ENCODE measurements at regions not wholly inside any gene's neighbourhood (a gene's known extent, or its start where the extent isn't known, plus 50 kb on each side); places are given as distances from the start of the nearest gene placed in this dataset.

DNA sequence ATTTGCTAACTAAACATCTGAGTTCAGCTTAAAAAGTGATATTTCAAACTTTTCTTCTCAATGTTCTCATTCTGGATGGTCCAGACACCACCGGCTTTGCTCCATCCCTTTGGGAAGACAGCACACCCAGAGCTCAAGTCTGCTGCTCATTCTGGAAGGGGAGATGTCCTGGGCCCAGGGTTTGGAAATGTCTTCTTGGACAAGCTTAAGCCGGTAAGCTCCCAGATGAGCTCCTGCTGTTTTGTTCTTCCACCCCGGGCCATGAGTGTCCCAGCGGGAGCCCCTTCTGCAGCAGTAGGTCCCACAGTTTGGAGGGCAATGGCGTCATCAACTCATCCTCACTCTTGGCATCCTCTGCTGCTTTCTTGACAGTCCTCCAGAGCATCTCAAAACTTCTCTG is 105.2 kb downstream of the TMEM100 start:
- no peak overlapping the region for H2AFZ ChIP-seq (ENCODE audit: low read length)
- no peak overlapping the region for H3K9ac ChIP-seq (ENCODE audit: low read depth, low read length, poor library complexity, severe bottlenecking)
- H3K4me3 ChIP-seq (ENCODE audit: low read length, poor library complexity, severe bottlenecking), result no peak overlapping the region
- no peaks in the 10 kb centered on the region for H4K20me1 ChIP-seq (ENCODE audit: insufficient read depth, low read length, poor library complexity, severe bottlenecking)
- H3K4me1 ChIP-seq (ENCODE audit: insufficient read depth, low read length, poor library complexity, severe bottlenecking), result no peaks in the 10 kb centered on the region
- H3K9me3 ChIP-seq (ENCODE audit: insufficient read depth, low read depth, low read length), result no peaks in the 10 kb centered on the region
- H3K36me3 ChIP-seq (ENCODE audit: insufficient read depth, low read length), result no peaks in the 10 kb centered on the region
- TF ChIP-seq, protein P1, sequence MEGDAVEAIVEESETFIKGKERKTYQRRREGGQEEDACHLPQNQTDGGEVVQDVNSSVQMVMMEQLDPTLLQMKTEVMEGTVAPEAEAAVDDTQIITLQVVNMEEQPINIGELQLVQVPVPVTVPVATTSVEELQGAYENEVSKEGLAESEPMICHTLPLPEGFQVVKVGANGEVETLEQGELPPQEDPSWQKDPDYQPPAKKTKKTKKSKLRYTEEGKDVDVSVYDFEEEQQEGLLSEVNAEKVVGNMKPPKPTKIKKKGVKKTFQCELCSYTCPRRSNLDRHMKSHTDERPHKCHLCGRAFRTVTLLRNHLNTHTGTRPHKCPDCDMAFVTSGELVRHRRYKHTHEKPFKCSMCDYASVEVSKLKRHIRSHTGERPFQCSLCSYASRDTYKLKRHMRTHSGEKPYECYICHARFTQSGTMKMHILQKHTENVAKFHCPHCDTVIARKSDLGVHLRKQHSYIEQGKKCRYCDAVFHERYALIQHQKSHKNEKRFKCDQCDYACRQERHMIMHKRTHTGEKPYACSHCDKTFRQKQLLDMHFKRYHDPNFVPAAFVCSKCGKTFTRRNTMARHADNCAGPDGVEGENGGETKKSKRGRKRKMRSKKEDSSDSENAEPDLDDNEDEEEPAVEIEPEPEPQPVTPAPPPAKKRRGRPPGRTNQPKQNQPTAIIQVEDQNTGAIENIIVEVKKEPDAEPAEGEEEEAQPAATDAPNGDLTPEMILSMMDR (conservative IDR thresholded peaks at IDR 0.05; ENCODE audit: low read length), result no peak
- H3F3A ChIP-seq (ENCODE audit: low read depth), result no peaks in the 10 kb centered on the region
- H3K9me2 ChIP-seq (replicated peaks; ENCODE audit: low read depth, low read length), result no peaks in the 10 kb centered on the region
- H3K4me2 ChIP-seq (ENCODE audit: low read depth, low read length, poor library complexity, severe bottlenecking), result no peak overlapping the region
- no peaks in the 10 kb centered on the region for H3K79me2 ChIP-seq (ENCODE audit: insufficient read depth, low read length)
- no peaks in the 10 kb centered on the region for H3K27me3 ChIP-seq (ENCODE audit: insufficient read depth, low read length, poor library complexity, severe bottlenecking)

DNA sequence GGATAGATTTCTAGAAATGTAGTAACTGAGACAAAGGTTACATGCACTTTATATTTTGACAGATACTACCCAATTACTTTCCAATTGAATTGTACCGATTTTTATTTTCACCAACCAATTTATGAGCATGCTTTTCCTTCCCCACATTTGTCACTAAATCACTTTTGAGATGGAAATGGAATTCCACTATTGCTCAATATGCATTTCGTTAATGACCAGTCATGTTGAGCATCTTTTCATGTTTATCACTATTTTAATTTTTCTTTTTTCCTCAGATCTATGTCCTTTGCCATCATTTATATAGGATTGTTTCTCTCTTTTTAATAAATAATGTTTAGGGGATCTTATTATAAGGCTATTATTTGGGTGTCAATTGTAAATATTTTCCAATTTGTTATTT is 102.8 kb upstream of the SMIM36 start:
- no peak overlapping the region for H2AFZ ChIP-seq (ENCODE audit: low read length)
- no peaks in the 10 kb centered on the region for H3K9me2 ChIP-seq (replicated peaks; ENCODE audit: low read depth, low read length)
- no peaks in the 10 kb centered on the region for H3K9me3 ChIP-seq (ENCODE audit: insufficient read depth, low read depth, low read length)
- H4K20me1 ChIP-seq (ENCODE audit: insufficient read depth, low read length, poor library complexity, severe bottlenecking), result no peaks in the 10 kb centered on the region
- H3F3A ChIP-seq (ENCODE audit: low read depth), result no peaks in the 10 kb centered on the region
- H3K4me2 ChIP-seq (ENCODE audit: low read depth, low read length, poor library complexity, severe bottlenecking), result no peak overlapping the region
- H3K27me3 ChIP-seq (ENCODE audit: insufficient read depth, low read length, poor library complexity, severe bottlenecking), result no peaks in the 10 kb centered on the region
- H3K79me2 ChIP-seq (ENCODE audit: insufficient read depth, low read length), result no peaks in the 10 kb centered on the region
- no peak overlapping the region for H3K4me3 ChIP-seq (ENCODE audit: low read length, poor library complexity, severe bottlenecking)
- no peaks in the 10 kb centered on the region for H3K36me3 ChIP-seq (ENCODE audit: insufficient read depth, low read length)
- no peak for TF ChIP-seq EZH2phosphoT487 (IDR thresholded peaks at IDR 0.05; ENCODE audit: borderline replicate concordance)
- TF ChIP-seq, protein P1 (conservative IDR thresholded peaks at IDR 0.05; ENCODE audit: low read length), result no peak
- H3K9ac ChIP-seq (ENCODE audit: low read depth, low read length, poor library complexity, severe bottlenecking), result no peak overlapping the region
- no peaks in the 10 kb centered on the region for H3K4me1 ChIP-seq (ENCODE audit: insufficient read depth, low read length, poor library complexity, severe bottlenecking)

- Histone ChIP-seq H3K79me2 (ENCODE audit: insufficient read depth, low read length) (no peaks in the 10 kb centered on the region), H3K9ac (ENCODE audit: low read depth, low read length, poor library complexity, severe bottlenecking) (no peak overlapping the region), H3K36me3 (ENCODE audit: insufficient read depth, low read length) (no peaks in the 10 kb centered on the region), H3K9me2 (replicated peaks; ENCODE audit: low read depth, low read length) (no peaks in the 10 kb centered on the region), H2AFZ (ENCODE audit: low read length) (no peak overlapping the region), H3F3A (ENCODE audit: low read depth) (no peaks in the 10 kb centered on the region), H3K4me1 (ENCODE audit: insufficient read depth, low read length, poor library complexity, severe bottlenecking) (no peaks in the 10 kb centered on the region), H3K9me3 (ENCODE audit: insufficient read depth, low read depth, low read length) (no peaks in the 10 kb centered on the region), H4K20me1 (ENCODE audit: insufficient read depth, low read length, poor library complexity, severe bottlenecking) (no peaks in the 10 kb centered on the region), H3K4me2 (ENCODE audit: low read depth, low read length, poor library complexity, severe bottlenecking) (no peak overlapping the region), H3K27me3 (ENCODE audit: insufficient read depth, low read length, poor library complexity, severe bottlenecking) (no peaks in the 10 kb centered on the region), H3K4me3 (ENCODE audit: low read length, poor library complexity, severe bottlenecking) (no peak overlapping the region)
- TF ChIP-seq, protein P1 (conservative IDR thresholded peaks at IDR 0.05; ENCODE audit: low read length), result no peak
- TF ChIP-seq EZH2phosphoT487 (IDR thresholded peaks at IDR 0.05; ENCODE audit: borderline replicate concordance), result no peak
Measured at GRCh38 chr17:55612691-55613141, 101.5 kb upstream of the SMIM36 start.
